HFF-Myc (cell line): ENCODE measurements at regions not wholly inside any gene's neighbourhood (a gene's known extent, or its start where the extent isn't known, plus 50 kb on each side); places are given as distances from the start of the nearest gene placed in this dataset.

ENCODE experiments used
- DNase-seq: peaks from one replicate; pipeline ENCODE4 v3.0.0-alpha.2; 2011; ENCODE audit warnings: low read depth; ENCODE audit errors: extremely low read depth
- H3K4me3 ChIP-seq: replicated peaks from 2 replicates; pipeline ENCODE4 v1.5.1; 2011; ENCODE audit warnings: low read depth, mild to moderate bottlenecking, control low read depth, low read length
- CTCF ChIP-seq: IDR thresholded peaks from 2 replicates; pipeline ENCODE4 v1.5.1; 2012; ENCODE audit warnings: mild to moderate bottlenecking, low read depth, low read length, control low read depth; ENCODE audit errors: missing control alignments

- no peak for TF ChIP-seq CTCF
- no peak for DNase-seq
- no peak overlapping the region for H3K4me3 ChIP-seq
Measured at GRCh38 chr1:221625026-221625425, 116.9 kb downstream of the DUSP10 start.

DNA sequence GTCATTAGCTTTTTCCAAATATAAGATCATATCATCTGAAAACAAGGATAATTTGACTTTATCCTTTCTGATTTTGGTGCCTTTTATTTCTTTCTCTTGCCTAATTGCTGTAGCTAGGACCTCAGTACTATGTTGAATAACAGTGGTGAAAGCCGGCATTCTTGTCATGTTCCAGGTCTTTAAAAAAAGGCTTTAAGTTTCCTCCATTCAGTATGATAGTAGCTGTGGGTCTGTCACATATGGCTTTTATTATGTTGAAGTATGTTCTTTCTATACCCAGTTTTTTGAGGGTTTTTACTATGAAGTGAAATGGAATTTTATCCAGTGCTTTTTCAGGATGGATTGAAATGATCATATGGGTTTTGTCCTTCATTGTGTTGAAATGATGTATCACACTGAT lies 115.8 kb downstream of the DUSP10 start:
- H3K4me3 ChIP-seq: no peak overlapping the region
- DNase-seq: no peak
- TF ChIP-seq CTCF: no peak

GRCh38 chr1:221630236-221630635 lies 111.7 kb downstream of the DUSP10 start:
- DNase-seq: no peak
- TF ChIP-seq CTCF: no peak
- H3K4me3 ChIP-seq: no peak overlapping the region

DNA sequence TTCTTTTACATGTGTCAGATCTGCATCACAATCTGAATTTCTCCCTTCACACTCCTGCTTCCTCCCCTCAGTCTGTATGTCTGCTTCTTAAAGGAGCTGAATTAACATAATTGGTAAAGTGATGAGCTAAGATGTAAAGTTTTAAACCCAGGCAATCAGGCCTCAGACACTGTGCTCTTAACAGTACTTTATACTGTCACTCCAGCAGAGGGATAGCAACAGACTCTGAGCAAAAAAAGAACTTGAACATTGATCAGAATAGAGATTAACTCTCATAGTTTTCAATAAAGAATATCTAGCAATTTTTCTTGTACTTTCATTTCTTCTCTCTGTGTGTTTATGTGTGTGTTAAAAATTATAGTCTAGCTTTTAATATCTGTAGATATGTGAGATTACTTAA lies 110.3 kb downstream of the DUSP10 start:
- no peak overlapping the region for H3K4me3 ChIP-seq
- TF ChIP-seq CTCF: no peak
- no peak for DNase-seq

DNA sequence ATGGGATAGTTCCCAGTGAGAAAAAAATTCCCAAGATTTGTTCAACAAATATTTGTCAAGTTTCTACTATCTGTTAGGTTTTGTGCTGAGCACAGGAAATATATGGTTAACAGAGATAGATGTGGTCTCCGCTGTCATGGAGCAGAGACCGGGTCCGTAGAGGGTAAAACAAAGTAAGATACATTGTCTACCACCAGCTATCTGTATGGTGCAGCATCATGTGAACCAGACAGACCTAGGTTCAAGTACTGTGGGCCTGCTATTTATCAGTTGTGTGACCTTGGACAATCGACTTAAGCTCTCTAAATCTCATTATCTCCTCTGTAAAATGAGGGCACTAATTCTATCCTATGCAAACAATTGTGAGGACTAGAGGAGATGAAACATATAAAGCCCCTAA lies 109.8 kb downstream of the DUSP10 start:
- no peak overlapping the region for H3K4me3 ChIP-seq
- no peak for DNase-seq
- TF ChIP-seq CTCF: no peak

DNA sequence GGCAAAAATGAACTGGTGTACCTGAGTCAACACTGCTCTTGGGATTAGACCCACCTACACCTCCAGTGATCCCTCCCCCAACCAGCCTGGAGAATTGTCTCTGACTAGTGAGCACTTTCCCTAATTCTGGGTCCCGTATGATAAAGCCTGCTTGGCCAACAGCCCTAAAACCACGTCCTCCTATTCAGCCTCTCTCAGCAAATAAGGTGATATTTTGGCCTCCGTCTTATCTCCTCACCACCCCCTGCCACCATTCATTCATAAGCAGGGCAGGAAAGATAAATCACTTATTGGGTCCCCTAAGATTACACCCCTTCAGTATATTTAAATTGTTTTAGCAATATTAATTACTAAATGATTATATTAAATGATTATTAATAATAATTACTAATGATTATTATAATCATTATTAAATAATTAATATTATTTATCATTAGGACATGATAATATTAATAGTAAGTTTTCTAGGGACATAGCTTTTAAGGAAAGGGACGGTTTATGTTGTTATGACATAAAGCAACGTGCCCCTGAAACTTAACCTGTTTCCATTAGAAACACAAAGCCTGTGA lies 108.0 kb downstream of the DUSP10 start:
- TF ChIP-seq CTCF: no peak
- no peak overlapping the region for H3K4me3 ChIP-seq
- no peak for DNase-seq

- no peak for TF ChIP-seq CTCF
- H3K4me3 ChIP-seq: no peak overlapping the region
- no peak for DNase-seq
Measured at GRCh38 chr1:221634606-221635005, 107.3 kb downstream of the DUSP10 start.
